H9 (cell line): ENCODE measurements at regions not wholly inside any gene's neighbourhood (a gene's known extent, or its start where the extent isn't known, plus 50 kb on each side); places are given as distances from the start of the nearest gene placed in this dataset.

Experiments used
- DNase-seq: peaks from one replicate; pipeline ENCODE4 v3.0.0-alpha.2; 2017
- H2AFZ ChIP-seq: one replicate; pipeline ENCODE4 v1.6.1; 2013; ENCODE audit warnings: mild to moderate bottlenecking, low read length, control low read depth, moderate library complexity
- H2AK5ac ChIP-seq: 2 replicates; pipeline ENCODE4 v1.6.1; 2013; ENCODE audit warnings: low read length, control low read depth, mixed read lengths; ENCODE audit not compliant: insufficient read length
- H2BK120ac ChIP-seq: one replicate; pipeline ENCODE4 v1.6.1; 2013; ENCODE audit warnings: low read depth, mild to moderate bottlenecking, low read length, control low read depth, inconsistent platforms; ENCODE audit not compliant: poor library complexity, severe bottlenecking
- H2BK12ac ChIP-seq: 2 replicates; pipeline ENCODE4 v1.6.1; 2013; ENCODE audit warnings: low read length, control low read depth, mixed read lengths, low read depth; ENCODE audit not compliant: insufficient read length
- H2BK15ac ChIP-seq: 2 replicates; pipeline ENCODE4 v1.6.1; 2013; ENCODE audit warnings: low read depth, low read length, control low read depth
- H2BK20ac ChIP-seq: one replicate; pipeline ENCODE4 v1.6.1; 2013; ENCODE audit warnings: low read depth, mild to moderate bottlenecking, low read length, control low read depth, inconsistent platforms; ENCODE audit not compliant: poor library complexity, severe bottlenecking
- H2BK5ac ChIP-seq: 2 replicates; pipeline ENCODE4 v1.6.1; 2013; ENCODE audit warnings: low read length, control low read depth, mixed read lengths; ENCODE audit not compliant: insufficient read length
- H3K14ac ChIP-seq: 2 replicates; pipeline ENCODE4 v1.6.1; 2013; ENCODE audit warnings: low read length, control low read depth; ENCODE audit not compliant: insufficient read depth
- H3K18ac ChIP-seq: 2 replicates; pipeline ENCODE4 v1.6.1; 2013; ENCODE audit warnings: low read depth, mild to moderate bottlenecking, mixed read lengths, low read length, control low read depth; ENCODE audit not compliant: insufficient read length
- H3K23ac ChIP-seq: 2 replicates; pipeline ENCODE4 v1.6.1; 2013; ENCODE audit warnings: low read length, control low read depth, mixed read lengths, low read depth; ENCODE audit not compliant: insufficient read length
- H3K23me2 ChIP-seq: 2 replicates; pipeline ENCODE4 v1.6.1; 2013; ENCODE audit warnings: low read depth, mild to moderate bottlenecking, mixed read lengths, low read length, control low read depth; ENCODE audit not compliant: insufficient read length, poor library complexity, severe bottlenecking
- H3K27ac ChIP-seq: 2 replicates; pipeline ENCODE4 v1.5.1; 2013; ENCODE audit warnings: low read length, control low read depth, mixed read lengths, low read depth; ENCODE audit not compliant: insufficient read length
- H3K27me3 ChIP-seq: 2 replicates; pipeline ENCODE4 v1.6.1; 2013; ENCODE audit warnings: low read length, control low read depth, inconsistent platforms; ENCODE audit not compliant: insufficient read depth
- H3K4ac ChIP-seq: 2 replicates; pipeline ENCODE4 v1.6.1; 2013; ENCODE audit warnings: low read depth, mild to moderate bottlenecking, control low read depth, inconsistent platforms, low read length, moderate library complexity
- H3K4me1 ChIP-seq: 2 replicates; pipeline ENCODE4 v1.6.1; 2013; ENCODE audit warnings: low read length, control low read depth, inconsistent platforms; ENCODE audit not compliant: insufficient read depth
- H3K4me2 ChIP-seq: 2 replicates; pipeline ENCODE4 v1.6.1; 2013; ENCODE audit warnings: low read length, control low read depth, mixed read lengths; ENCODE audit not compliant: insufficient read length, insufficient read depth
- H3K56ac ChIP-seq: 2 replicates; pipeline ENCODE4 v1.6.1; 2013; ENCODE audit warnings: low read depth, mild to moderate bottlenecking, mixed read lengths, low read length, control low read depth; ENCODE audit not compliant: insufficient read length
- H3K79me1 ChIP-seq: 2 replicates; pipeline ENCODE4 v1.6.1; 2013; ENCODE audit warnings: low read depth, mild to moderate bottlenecking, moderate library complexity, low read length, control low read depth, inconsistent platforms; ENCODE audit not compliant: insufficient read depth, poor library complexity, severe bottlenecking
- H3K79me2 ChIP-seq: 2 replicates; pipeline ENCODE4 v1.6.1; 2013; ENCODE audit warnings: low read length, control low read depth, inconsistent platforms; ENCODE audit not compliant: insufficient read depth
- H3K9ac ChIP-seq: 2 replicates; pipeline ENCODE4 v1.6.1; 2013; ENCODE audit warnings: low read length, control low read depth, mixed read lengths; ENCODE audit not compliant: insufficient read length; ENCODE audit errors: extremely low read depth
- H3K9me3 ChIP-seq: one replicate; pipeline ENCODE4 v1.6.1; 2013; ENCODE audit warnings: low read depth, low read length, inconsistent platforms; ENCODE audit not compliant: control insufficient read depth
- H3T11ph ChIP-seq: one replicate; pipeline ENCODE4 v1.6.1; 2013; ENCODE audit warnings: mild to moderate bottlenecking, low read length, control low read depth, inconsistent platforms
- H4K20me1 ChIP-seq: one replicate; pipeline ENCODE4 v1.6.1; 2013; ENCODE audit not compliant: control insufficient read depth, insufficient read length, insufficient read depth
- H4K5ac ChIP-seq: 2 replicates; pipeline ENCODE4 v1.6.1; 2013; ENCODE audit warnings: low read depth, mild to moderate bottlenecking, mixed read lengths, low read length, control low read depth; ENCODE audit not compliant: insufficient read length
- H4K8ac ChIP-seq: replicated peaks from 2 replicates; pipeline ENCODE4 v1.6.1; 2013; ENCODE audit warnings: low read length, control low read depth, mixed read lengths, low read depth; ENCODE audit not compliant: insufficient read length
- H4K91ac ChIP-seq: 2 replicates; pipeline ENCODE4 v1.6.1; 2013; ENCODE audit warnings: low read depth, mild to moderate bottlenecking, moderate library complexity, mixed read lengths, low read length, control low read depth; ENCODE audit not compliant: insufficient read length
- H3K27ac Mint-ChIP-seq, 3 experiments: 2 replicates in 2 of 3; 3 replicates in 1 of 3; pipeline ENCODE4 v1.8.0; 2020 to 2021; ENCODE audit warnings: mixed read lengths in 3 of 3, mild to moderate bottlenecking in 1 of 3, moderate library complexity in 1 of 3
- H3K27me3 Mint-ChIP-seq: 2 replicates; pipeline ENCODE4 v1.8.0; 2021; ENCODE audit warnings: low read depth, mild to moderate bottlenecking, moderate library complexity, mixed read lengths
- H3K36me3 Mint-ChIP-seq, 3 experiments: 2 replicates in 2 of 3; 3 replicates in 1 of 3; pipeline ENCODE4 v1.8.0; 2020 to 2021; ENCODE audit warnings: low read depth in 3 of 3, mixed read lengths in 3 of 3; ENCODE audit not compliant: insufficient read depth in 1 of 3
- H3K4me1 Mint-ChIP-seq, 2 experiments: 2 replicates each; pipeline ENCODE4 v1.8.0; 2020; ENCODE audit warnings: mixed read lengths in 2 of 2
- H3K4me3 Mint-ChIP-seq, 2 experiments: 2 replicates in 1 of 2; 3 replicates in 1 of 2; pipeline ENCODE4 v1.8.0; 2020 to 2021; ENCODE audit warnings: mild to moderate bottlenecking in 2 of 2, mixed read lengths in 2 of 2, moderate library complexity in 1 of 2
- H3K9me3 Mint-ChIP-seq, 2 experiments: 2 replicates in 1 of 2; 3 replicates in 1 of 2; pipeline ENCODE4 v1.8.0; 2020; ENCODE audit warnings: mild to moderate bottlenecking in 2 of 2, mixed read lengths in 2 of 2, moderate library complexity in 1 of 2
- WGBS: extraction: QIAGEN DNeasy Blood & Tissue Kit; methylation state at CpG from one replicate; pipeline ENCODE4 v1.1.7; 2013; ENCODE audit warnings: missing lambda C conversion rate, low lambda C conversion rate, mixed read lengths; ENCODE audit not compliant: insufficient read length; ENCODE audit errors: extremely low coverage; 5-methylcytosine and 5-hydroxymethylcytosine counted together
- TF ChIP-seq, protein P1 (sequence below): fragments of 200-600 bp; sonication (generic); conservative IDR thresholded peaks from 3 replicates; pipeline ENCODE4 v1.8.0; 2021; ENCODE audit warnings: antibody characterized with exemption, mild to moderate bottlenecking

DNA sequence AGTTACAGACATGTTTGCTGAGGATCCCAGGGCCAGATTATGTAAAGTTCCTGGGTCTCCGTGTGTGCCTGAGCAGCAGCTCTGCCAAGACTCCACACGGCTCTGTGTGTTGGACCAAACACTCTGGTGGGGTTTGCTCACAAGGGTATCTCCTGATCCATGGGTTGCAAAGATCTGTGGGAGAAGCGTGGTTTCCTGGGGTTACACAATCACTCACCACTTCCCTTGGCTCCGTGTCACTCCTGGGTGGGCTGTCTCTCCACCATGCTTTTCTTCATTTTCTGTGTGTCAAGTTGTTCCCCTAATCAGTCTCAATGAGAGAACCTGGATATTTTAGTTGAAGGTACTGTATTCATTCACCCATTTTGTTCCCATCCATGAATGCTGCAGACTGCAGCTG, 1088.8 kb downstream of the FSCB start:
- H2AFZ ChIP-seq, result no peak overlapping the region
- no peaks in the 10 kb centered on the region for H3K4me1 Mint-ChIP-seq
- WGBS, result no CpG with 5 or more reads among the region's 4 CpGs
- no peak overlapping the region for H3T11ph ChIP-seq
- H4K91ac ChIP-seq, result no peak overlapping the region
- no peak overlapping the region for H3K18ac ChIP-seq
- H2AK5ac ChIP-seq, result no peak overlapping the region
- no peak overlapping the region for H2BK15ac ChIP-seq
- H3K27ac ChIP-seq, result no peak overlapping the region
- H3K9me3 ChIP-seq, result no peaks in the 10 kb centered on the region
- H3K4me1 ChIP-seq, result no peaks in the 10 kb centered on the region
- H2BK120ac ChIP-seq, result no peak overlapping the region
- H4K8ac ChIP-seq, result no peak overlapping the region
- H3K79me1 ChIP-seq, result no peaks in the 10 kb centered on the region
- H2BK12ac ChIP-seq, result no peak overlapping the region
- no peaks in the 10 kb centered on the region for H4K20me1 ChIP-seq
- H3K79me2 ChIP-seq, result no peaks in the 10 kb centered on the region
- no peaks in the 10 kb centered on the region for H3K23me2 ChIP-seq
- no peak overlapping the region for H3K9ac ChIP-seq
- no peak overlapping the region for H2BK20ac ChIP-seq
- peaks cover 3 to 8% of the 10 kb centered on the region in 2 experiments; a peak in 4 of 5 replicates for H3K9me3 Mint-ChIP-seq
- TF ChIP-seq, protein P1, sequence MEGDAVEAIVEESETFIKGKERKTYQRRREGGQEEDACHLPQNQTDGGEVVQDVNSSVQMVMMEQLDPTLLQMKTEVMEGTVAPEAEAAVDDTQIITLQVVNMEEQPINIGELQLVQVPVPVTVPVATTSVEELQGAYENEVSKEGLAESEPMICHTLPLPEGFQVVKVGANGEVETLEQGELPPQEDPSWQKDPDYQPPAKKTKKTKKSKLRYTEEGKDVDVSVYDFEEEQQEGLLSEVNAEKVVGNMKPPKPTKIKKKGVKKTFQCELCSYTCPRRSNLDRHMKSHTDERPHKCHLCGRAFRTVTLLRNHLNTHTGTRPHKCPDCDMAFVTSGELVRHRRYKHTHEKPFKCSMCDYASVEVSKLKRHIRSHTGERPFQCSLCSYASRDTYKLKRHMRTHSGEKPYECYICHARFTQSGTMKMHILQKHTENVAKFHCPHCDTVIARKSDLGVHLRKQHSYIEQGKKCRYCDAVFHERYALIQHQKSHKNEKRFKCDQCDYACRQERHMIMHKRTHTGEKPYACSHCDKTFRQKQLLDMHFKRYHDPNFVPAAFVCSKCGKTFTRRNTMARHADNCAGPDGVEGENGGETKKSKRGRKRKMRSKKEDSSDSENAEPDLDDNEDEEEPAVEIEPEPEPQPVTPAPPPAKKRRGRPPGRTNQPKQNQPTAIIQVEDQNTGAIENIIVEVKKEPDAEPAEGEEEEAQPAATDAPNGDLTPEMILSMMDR, result no peak
- H3K4me3 Mint-ChIP-seq, result no peak overlapping the region
- H3K36me3 Mint-ChIP-seq, result peaks cover 0 to 29% (median 0%) of the 10 kb centered on the region in 3 experiments; a peak in 3 of 7 replicates
- H3K27ac Mint-ChIP-seq, result no peak overlapping the region
- H3K4ac ChIP-seq, result no peak overlapping the region
- no peak overlapping the region for H4K5ac ChIP-seq
- H2BK5ac ChIP-seq, result no peak overlapping the region
- no peaks in the 10 kb centered on the region for H3K27me3 Mint-ChIP-seq
- no peaks in the 10 kb centered on the region for H3K27me3 ChIP-seq
- H3K4me2 ChIP-seq, result no peak overlapping the region
- no peak overlapping the region for H3K14ac ChIP-seq
- no peak overlapping the region for H3K56ac ChIP-seq
- no peak for DNase-seq
- no peak overlapping the region for H3K23ac ChIP-seq
